SK-N-SH (cell line): ENCODE measurements at regions not wholly inside any gene's neighbourhood (a gene's known extent, or its start where the extent isn't known, plus 50 kb on each side); places are given as distances from the start of the nearest gene placed in this dataset.

Source experiments
- CTCF ChIA-PET: fragments of 300-600, 350-600 bp; formaldehyde crosslinking; extraction: SDS; loops from one replicate; lab custom pipeline; 2021; lab: Yijun Ruan, JAX
- POLR2A ChIA-PET: fragments of 350-600 bp; sonication (Branson Sonifier 250); formaldehyde crosslinking; extraction: SDS; loops from one replicate; lab custom pipeline; 2020; ENCODE audit warnings: antibody characterized with exemption, inconsistent platforms; lab: Yijun Ruan, JAX
- DNase-seq: peaks from one replicate; pipeline ENCODE4 v3.0.0; 2012
- H2AFZ ChIP-seq: fragments of 200-600 bp; sonication (generic); 2 replicates; pipeline ENCODE4 v1.8.1; 2016; ENCODE audit warnings: antibody characterized with exemption, mild to moderate bottlenecking, low read depth
- H3F3A ChIP-seq: fragments of 200-600 bp; sonication (generic); replicated peaks from 2 replicates; pipeline ENCODE3; 2016; ENCODE audit warnings: antibody characterized with exemption, mild to moderate bottlenecking; ENCODE audit not compliant: insufficient read depth
- H3K27ac ChIP-seq, 2 experiments: fragments of 200-500 bp in 1 of 2; fragments of 200-600 bp in 1 of 2; sonication (Bioruptor generic) in 1 of 2; sonication (generic), shearing (Covaris generic) in 1 of 2; 2 replicates each; pipeline versions ENCODE4 v1.5.1 to v1.6.1; 2014 to 2016; ENCODE audit warnings: low read depth in 2 of 2, inconsistent platforms in 1 of 2, low read length in 1 of 2, mild to moderate bottlenecking in 1 of 2, mixed read lengths in 1 of 2
- H3K27me3 ChIP-seq: fragments of 200-600 bp; sonication (generic), shearing (Covaris generic); 2 replicates; pipeline ENCODE4 v1.6.1; 2016; ENCODE audit warnings: mixed run types; ENCODE audit not compliant: insufficient read depth
- H3K36me3 ChIP-seq, 2 experiments: fragments of 200-500 bp in 1 of 2; fragments of 200-600 bp in 1 of 2; sonication (Bioruptor generic) in 1 of 2; sonication (generic) in 1 of 2; replicated peaks in 1 of 2; 2 replicates each; pipeline versions ENCODE3 to v1.5.1; 2014 to 2016; ENCODE audit warnings: low read length in 1 of 2, mild to moderate bottlenecking in 1 of 2; ENCODE audit not compliant: insufficient read depth in 2 of 2, control insufficient read depth in 1 of 2
- H3K4me1 ChIP-seq, 2 experiments: fragments of 200-500 bp in 1 of 2; fragments of 200-600 bp in 1 of 2; sonication (Bioruptor generic) in 1 of 2; sonication (generic), shearing (Covaris generic) in 1 of 2; 2 replicates each; pipeline versions ENCODE4 v1.5.1 to v1.6.1; 2014 to 2016; ENCODE audit warnings: low read depth in 1 of 2, low read length in 1 of 2, mixed run types in 1 of 2; ENCODE audit not compliant: insufficient read depth in 2 of 2, control insufficient read depth in 1 of 2
- H3K4me2 ChIP-seq: fragments of 200-600 bp; sonication (generic), shearing (Covaris generic); 2 replicates; pipeline ENCODE4 v1.6.1; 2017; ENCODE audit warnings: mixed run types
- H3K4me3 ChIP-seq, 2 experiments: fragments of 200-500 bp in 1 of 2; fragments of 200-600 bp in 1 of 2; sonication (Bioruptor generic) in 1 of 2; sonication (generic), shearing (Covaris generic) in 1 of 2; 2 replicates each; pipeline versions ENCODE4 v1.5.1 to v1.8.1; 2014 to 2016; ENCODE audit warnings: low read depth in 2 of 2, inconsistent platforms in 1 of 2, low read length in 1 of 2, mild to moderate bottlenecking in 1 of 2, mixed read lengths in 1 of 2, moderate library complexity in 1 of 2
- H3K79me2 ChIP-seq: fragments of 200-600 bp; sonication (generic); 2 replicates; pipeline ENCODE4 v1.8.1; 2017; ENCODE audit warnings: mild to moderate bottlenecking; ENCODE audit not compliant: insufficient read depth
- H3K9ac ChIP-seq: fragments of 200-600 bp; sonication (generic); 2 replicates; pipeline ENCODE4 v1.6.1; 2017; ENCODE audit warnings: mixed run types
- H3K9me2 ChIP-seq: fragments of 200-600 bp; sonication (generic); 2 replicates; pipeline ENCODE4 v1.6.1; 2017; ENCODE audit warnings: mixed run types
- H3K9me3 ChIP-seq: fragments of 200-600 bp; sonication (generic); 2 replicates; pipeline ENCODE4 v1.6.1; 2017; ENCODE audit warnings: mixed run types, mild to moderate bottlenecking, moderate library complexity
- H4K20me1 ChIP-seq: fragments of 200-600 bp; sonication (generic); 2 replicates; pipeline ENCODE4 v1.6.1; 2017; ENCODE audit warnings: mild to moderate bottlenecking, mixed run types; ENCODE audit not compliant: insufficient read depth
- CHD2 ChIP-seq: fragments of 150-350 bp; IDR thresholded peaks from 2 replicates; pipeline ENCODE4 v1.6.1; 2018; ENCODE audit warnings: low read length; ENCODE audit not compliant: partially characterized antibody
- ELF1 ChIP-seq: IDR thresholded peaks from 2 replicates; pipeline ENCODE4 v1.4.0; 2012
- EP300 ChIP-seq, 2 experiments: IDR thresholded peaks; 2 replicates each; pipeline versions ENCODE4 v1.4.0 to v1.6.1; 2012; ENCODE audit warnings: borderline replicate concordance in 1 of 2, low read depth in 1 of 2, low read length in 1 of 2
- FOXJ3 ChIP-seq: sonication (generic); formaldehyde crosslinking; IDR thresholded peaks from 2 replicates; pipeline ENCODE4 v1.5.1; 2020; ENCODE audit warnings: mild to moderate bottlenecking, missing genetic modification reagents
- FOXM1 ChIP-seq: IDR thresholded peaks from 2 replicates; pipeline ENCODE4 v1.4.0; 2012; ENCODE audit warnings: low read depth, mild to moderate bottlenecking
- GABPA ChIP-seq: IDR thresholded peaks from 2 replicates; pipeline ENCODE4 v1.4.0; 2012; ENCODE audit warnings: low read depth, mild to moderate bottlenecking
- GATA2 ChIP-seq: sonication (generic); formaldehyde crosslinking; IDR thresholded peaks from 2 replicates; pipeline ENCODE4 v1.5.0; 2020; ENCODE audit warnings: mild to moderate bottlenecking, missing genetic modification reagents
- MEF2A ChIP-seq: IDR thresholded peaks from 2 replicates; pipeline ENCODE4 v1.4.0; 2012; ENCODE audit warnings: low read depth, borderline replicate concordance
- MXI1 ChIP-seq: IDR thresholded peaks from 2 replicates; pipeline ENCODE4 v1.6.1; 2012; ENCODE audit warnings: mild to moderate bottlenecking, low read depth, low read length, improper control_type of control experiment
- NRF1 ChIP-seq: IDR thresholded peaks from 2 replicates; pipeline ENCODE4 v1.6.1; 2012; ENCODE audit warnings: low read depth, mild to moderate bottlenecking, low read length
- POLR2AphosphoS5 ChIP-seq: IDR thresholded peaks from 2 replicates; pipeline ENCODE4 v1.6.1; 2012; ENCODE audit warnings: low read depth, low read length
- REST ChIP-seq: IDR thresholded peaks from 2 replicates; pipeline ENCODE4 v1.6.1; 2012; ENCODE audit warnings: mild to moderate bottlenecking, low read depth, low read length, moderate library complexity
- RFX5 ChIP-seq: IDR thresholded peaks from 2 replicates; pipeline ENCODE4 v1.6.1; 2012; ENCODE audit warnings: mild to moderate bottlenecking, improper control_type of control experiment, low read length
- RXRA ChIP-seq: IDR thresholded peaks from 2 replicates; pipeline ENCODE4 v1.4.0; 2012; ENCODE audit warnings: low read depth, mild to moderate bottlenecking, borderline replicate concordance
- TCF12 ChIP-seq: IDR thresholded peaks from 2 replicates; pipeline ENCODE4 v1.4.0; 2012
- TEAD4 ChIP-seq: IDR thresholded peaks from 2 replicates; pipeline ENCODE4 v1.4.0; 2012; ENCODE audit warnings: mild to moderate bottlenecking, borderline replicate concordance; ENCODE audit not compliant: insufficient read depth
- USF1 ChIP-seq: IDR thresholded peaks from 2 replicates; pipeline ENCODE4 v1.4.0; 2012; ENCODE audit warnings: low read depth, borderline replicate concordance
- WGBS: methylation state at CpG from one replicate; pipeline ENCODE4 v1.1.6; 2017; ENCODE audit warnings: low lambda C conversion rate; 5-methylcytosine and 5-hydroxymethylcytosine counted together
- TF ChIP-seq, protein P1 (sequence below): fragments of 200-600 bp; sonication (generic); IDR thresholded peaks from 2 replicates; pipeline ENCODE4 v1.6.1; 2017; ENCODE audit warnings: antibody characterized with exemption, mild to moderate bottlenecking, moderate library complexity
- TF ChIP-seq, protein P2 (sequence below): fragments of 150-350 bp; IDR thresholded peaks from 2 replicates; pipeline ENCODE4 v1.6.1; 2017; ENCODE audit warnings: antibody characterized with exemption, low read length, low read depth, borderline replicate concordance

DNA sequence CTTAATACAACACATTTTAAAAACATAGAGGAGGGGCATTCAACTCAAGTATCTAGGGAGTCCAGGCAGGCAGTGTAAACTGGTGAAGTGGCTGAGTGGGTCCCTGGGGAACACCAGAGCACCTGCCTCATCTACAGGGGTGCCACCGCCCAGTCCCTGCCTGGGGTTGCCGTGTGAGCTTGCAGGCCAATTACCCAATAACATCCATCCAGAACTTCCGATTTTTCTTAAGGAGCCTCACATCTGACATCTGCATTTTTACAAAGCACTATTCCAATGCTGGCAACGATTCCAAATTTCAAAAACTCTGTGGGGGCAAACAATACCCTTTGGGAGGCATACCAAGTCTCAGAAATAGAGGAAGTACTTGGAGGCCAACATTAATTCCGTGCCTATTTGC lies 288.4 kb upstream of the TSHZ2 start:
- TF ChIP-seq FOXJ3 (no peak), ELF1 (no peak), GATA2 (CRISPR knock-in tag) (no peak), GABPA (no peak), FOXM1 (no peak), CHD2 (no peak), MXI1 (no peak), RFX5 (no peak), USF1 (no peak), NRF1 (no peak)
- TF ChIP-seq, protein P1, sequence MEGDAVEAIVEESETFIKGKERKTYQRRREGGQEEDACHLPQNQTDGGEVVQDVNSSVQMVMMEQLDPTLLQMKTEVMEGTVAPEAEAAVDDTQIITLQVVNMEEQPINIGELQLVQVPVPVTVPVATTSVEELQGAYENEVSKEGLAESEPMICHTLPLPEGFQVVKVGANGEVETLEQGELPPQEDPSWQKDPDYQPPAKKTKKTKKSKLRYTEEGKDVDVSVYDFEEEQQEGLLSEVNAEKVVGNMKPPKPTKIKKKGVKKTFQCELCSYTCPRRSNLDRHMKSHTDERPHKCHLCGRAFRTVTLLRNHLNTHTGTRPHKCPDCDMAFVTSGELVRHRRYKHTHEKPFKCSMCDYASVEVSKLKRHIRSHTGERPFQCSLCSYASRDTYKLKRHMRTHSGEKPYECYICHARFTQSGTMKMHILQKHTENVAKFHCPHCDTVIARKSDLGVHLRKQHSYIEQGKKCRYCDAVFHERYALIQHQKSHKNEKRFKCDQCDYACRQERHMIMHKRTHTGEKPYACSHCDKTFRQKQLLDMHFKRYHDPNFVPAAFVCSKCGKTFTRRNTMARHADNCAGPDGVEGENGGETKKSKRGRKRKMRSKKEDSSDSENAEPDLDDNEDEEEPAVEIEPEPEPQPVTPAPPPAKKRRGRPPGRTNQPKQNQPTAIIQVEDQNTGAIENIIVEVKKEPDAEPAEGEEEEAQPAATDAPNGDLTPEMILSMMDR, result no peak
- Histone ChIP-seq H3K27me3 (no peaks in the 10 kb centered on the region), H3K79me2 (no peaks in the 10 kb centered on the region), H3K4me1 (no peaks in the 10 kb centered on the region), H3K9ac (no peak overlapping the region), H2AFZ (no peak overlapping the region), H3K9me2 (no peaks in the 10 kb centered on the region), H3K4me2 (no peak overlapping the region), H3K9me3 (no peaks in the 10 kb centered on the region), H4K20me1 (no peaks in the 10 kb centered on the region), H3F3A (no peaks in the 10 kb centered on the region), H3K27ac (no peak overlapping the region), H3K36me3 (no peaks in the 10 kb centered on the region), H3K4me3 (no peak overlapping the region)
- ChIA-PET POLR2A (no interaction called here), CTCF (no interaction called here)
- 54% methylated on average over 5 of the region's 5 CpGs for WGBS
- DNase-seq, result no peak

DNA sequence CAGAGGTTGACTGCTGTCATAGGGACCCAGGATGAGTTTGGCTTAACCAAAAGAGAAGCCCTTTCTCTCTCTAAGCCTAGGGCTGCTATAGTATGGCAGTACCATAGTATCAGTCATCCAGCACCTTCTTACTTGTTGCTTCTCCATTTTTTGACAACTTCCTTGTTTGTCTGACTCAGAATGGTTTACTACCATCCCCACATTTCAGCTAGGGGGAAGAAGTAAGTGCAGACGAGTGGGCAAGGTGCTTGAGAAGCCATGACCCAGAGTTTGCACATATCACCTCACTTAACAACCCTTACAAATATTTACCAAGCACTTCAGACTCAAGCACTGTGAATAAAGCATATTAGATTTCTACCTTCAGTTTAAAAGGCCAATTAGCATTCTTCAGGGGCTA lies 289.9 kb upstream of the TSHZ2 start:
- Histone ChIP-seq H3K9me2 (no peaks in the 10 kb centered on the region), H3K4me2 (no peak overlapping the region), H3K79me2 (no peaks in the 10 kb centered on the region), H3K9ac (no peak overlapping the region), H3F3A (no peaks in the 10 kb centered on the region), H3K36me3 (no peaks in the 10 kb centered on the region), H2AFZ (no peak overlapping the region), H3K27me3 (no peaks in the 10 kb centered on the region), H3K4me1 (no peaks in the 10 kb centered on the region), H3K4me3 (no peak overlapping the region), H3K27ac (no peak overlapping the region), H3K9me3 (no peaks in the 10 kb centered on the region), H4K20me1 (no peaks in the 10 kb centered on the region)
- ChIA-PET POLR2A (no interaction called here), CTCF (interaction anchor here (1.1 kb wide), 1 partner anchor 13 kb away, joined by 3 read pairs; no protein-coding TSS in a partner anchor)
- no peak for TF ChIP-seq REST
- no peak for TF ChIP-seq FOXM1
- no peak for TF ChIP-seq GABPA
- TF ChIP-seq, protein P2, sequence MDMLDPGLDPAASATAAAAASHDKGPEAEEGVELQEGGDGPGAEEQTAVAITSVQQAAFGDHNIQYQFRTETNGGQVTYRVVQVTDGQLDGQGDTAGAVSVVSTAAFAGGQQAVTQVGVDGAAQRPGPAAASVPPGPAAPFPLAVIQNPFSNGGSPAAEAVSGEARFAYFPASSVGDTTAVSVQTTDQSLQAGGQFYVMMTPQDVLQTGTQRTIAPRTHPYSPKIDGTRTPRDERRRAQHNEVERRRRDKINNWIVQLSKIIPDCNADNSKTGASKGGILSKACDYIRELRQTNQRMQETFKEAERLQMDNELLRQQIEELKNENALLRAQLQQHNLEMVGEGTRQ, result no peak
- TF ChIP-seq EP300 (IDR thresholded peaks at IDR 0.05; ENCODE audit: borderline replicate concordance in 1 of 2, low read depth in 1 of 2, low read length in 1 of 2), result no peak
- TF ChIP-seq USF1, result no peak
- TF ChIP-seq RXRA, result no peak
- no peak for TF ChIP-seq TEAD4
- TF ChIP-seq MEF2A, result no peak
- TF ChIP-seq TCF12, result no peak
- no peak for TF ChIP-seq POLR2AphosphoS5
- 7% methylated on average over 1 of the region's 1 CpG for WGBS
- no peak for DNase-seq
